Mesodermal cell (in vitro differentiated cells): ENCODE measurements at regions not wholly inside any gene's neighbourhood (a gene's known extent, or its start where the extent isn't known, plus 50 kb on each side); places are given as distances from the start of the nearest gene placed in this dataset.

ENCODE experiments used
- H3K27ac ChIP-seq: 2 replicates; pipeline ENCODE4 v1.7.0; 2013; ENCODE audit warnings: mild to moderate bottlenecking, low read depth, low read length, moderate library complexity; ENCODE audit not compliant: severe bottlenecking
- H3K36me3 ChIP-seq: 2 replicates; pipeline ENCODE4 v1.7.1; 2013; ENCODE audit warnings: mild to moderate bottlenecking, low read length, moderate library complexity; ENCODE audit not compliant: control insufficient read depth, insufficient read depth
- H3K4me1 ChIP-seq: one replicate; pipeline ENCODE4 v1.7.1; 2013; ENCODE audit warnings: mild to moderate bottlenecking, low read length; ENCODE audit not compliant: insufficient read depth, control insufficient read depth, poor library complexity, severe bottlenecking
- H3K4me3 ChIP-seq: 2 replicates; pipeline ENCODE4 v1.7.0; 2013; ENCODE audit warnings: low read length, control low read depth, mild to moderate bottlenecking; ENCODE audit not compliant: insufficient read depth, poor library complexity, severe bottlenecking; ENCODE audit errors: extremely low read depth
- H3K9me3 ChIP-seq: 2 replicates; pipeline ENCODE4 v1.7.1; 2013; ENCODE audit warnings: mild to moderate bottlenecking, low read length, moderate library complexity; ENCODE audit not compliant: control insufficient read depth
- WGBS, 2 experiments: methylation state at CpG; one replicate each; pipeline ENCODE4 v1.1.5; 2013; ENCODE audit warnings: missing lambda C conversion rate in 2 of 2; ENCODE audit not compliant: insufficient coverage in 2 of 2; 5-methylcytosine and 5-hydroxymethylcytosine counted together

DNA sequence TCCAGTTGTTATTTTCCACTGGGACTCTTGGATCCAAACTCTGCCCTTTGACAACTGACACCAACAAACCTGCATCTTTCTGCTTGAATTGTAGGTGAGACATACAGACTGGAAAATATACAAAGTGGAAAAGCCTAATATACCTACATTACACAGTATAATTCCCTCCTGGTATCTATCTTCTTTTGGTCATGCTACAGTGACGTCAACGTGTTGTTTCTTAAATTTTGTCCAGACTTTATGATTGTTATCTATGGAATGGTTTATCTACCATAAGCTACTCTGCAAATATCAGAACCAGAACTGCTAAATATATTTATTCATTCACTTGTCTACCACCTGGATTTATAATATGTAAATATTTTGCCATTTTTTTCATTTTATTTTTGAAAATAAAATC is 264.3 kb upstream of the ZPLD1 start:
- no CpG with 5 or more reads among the region's 2 CpGs for WGBS, 2 experiments
- Histone ChIP-seq H3K36me3 (no peaks in the 10 kb centered on the region), H3K4me1 (no peaks in the 10 kb centered on the region), H3K9me3 (no peaks in the 10 kb centered on the region), H3K27ac (no peak overlapping the region), H3K4me3 (no peak overlapping the region)

DNA sequence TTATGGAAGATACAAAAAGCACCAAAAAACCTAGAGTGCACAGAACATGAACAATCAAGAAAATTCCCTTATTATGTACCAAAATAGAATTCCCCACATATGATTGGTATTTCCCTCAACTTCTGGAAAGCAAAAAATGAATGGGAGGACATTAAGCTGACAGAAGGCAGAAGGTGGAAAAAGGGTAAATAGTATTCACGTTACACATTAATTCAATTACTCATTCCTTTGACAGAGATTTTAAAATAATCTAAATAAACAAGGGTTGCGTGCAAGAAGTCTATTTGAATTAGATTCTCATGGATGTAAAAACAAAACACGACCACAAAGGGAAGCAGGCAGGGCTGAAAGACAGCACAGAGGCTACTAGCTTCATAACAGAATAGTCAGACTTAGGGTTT is 260.5 kb upstream of the ZPLD1 start:
- 83 to 94% methylated on average over 1 to 2 of the region's 3 CpGs for WGBS, 2 experiments
- Histone ChIP-seq H3K36me3 (no peaks in the 10 kb centered on the region), H3K4me3 (no peak overlapping the region), H3K9me3 (no peaks in the 10 kb centered on the region), H3K27ac (no peak overlapping the region), H3K4me1 (no peaks in the 10 kb centered on the region)

- H3K9me3 ChIP-seq = no peaks in the 10 kb centered on the region
- no peaks in the 10 kb centered on the region for H3K36me3 ChIP-seq
- WGBS, 2 experiments = no CpG with 5 or more reads among the region's 1 CpG
- no peak overlapping the region for H3K27ac ChIP-seq
- H3K4me3 ChIP-seq = no peak overlapping the region
- H3K4me1 ChIP-seq = no peaks in the 10 kb centered on the region
Observed at GRCh38 chr3:102174832-102175374, 259.9 kb upstream of the ZPLD1 start.

GRCh38 chr3:102176333-102177050 is 258.3 kb upstream of the ZPLD1 start:
- H3K4me1 ChIP-seq = peaks cover 5% of the 10 kb centered on the region
- H3K36me3 ChIP-seq = no peaks in the 10 kb centered on the region
- no peak overlapping the region for H3K4me3 ChIP-seq
- no peaks in the 10 kb centered on the region for H3K9me3 ChIP-seq
- H3K27ac ChIP-seq = no peak overlapping the region
- WGBS, 2 experiments = no CpG with 5 or more reads among the region's 5 CpGs

GRCh38 chr3:102177075-102177755 is 257.6 kb upstream of the ZPLD1 start:
- Histone ChIP-seq H3K4me1 (peaks cover 5% of the 10 kb centered on the region), H3K36me3 (no peaks in the 10 kb centered on the region), H3K27ac (no peak overlapping the region), H3K9me3 (no peaks in the 10 kb centered on the region), H3K4me3 (no peak overlapping the region)
- WGBS, 2 experiments = 90 to 95% methylated on average over 5 to 6 of the region's 11 CpGs

- Histone ChIP-seq H3K4me3 (no peak overlapping the region), H3K9me3 (no peaks in the 10 kb centered on the region), H3K36me3 (no peaks in the 10 kb centered on the region), H3K4me1 (peaks cover 5% of the 10 kb centered on the region), H3K27ac (no peak overlapping the region)
Observed at GRCh38 chr3:102178817-102179216, 256.0 kb upstream of the ZPLD1 start.

DNA sequence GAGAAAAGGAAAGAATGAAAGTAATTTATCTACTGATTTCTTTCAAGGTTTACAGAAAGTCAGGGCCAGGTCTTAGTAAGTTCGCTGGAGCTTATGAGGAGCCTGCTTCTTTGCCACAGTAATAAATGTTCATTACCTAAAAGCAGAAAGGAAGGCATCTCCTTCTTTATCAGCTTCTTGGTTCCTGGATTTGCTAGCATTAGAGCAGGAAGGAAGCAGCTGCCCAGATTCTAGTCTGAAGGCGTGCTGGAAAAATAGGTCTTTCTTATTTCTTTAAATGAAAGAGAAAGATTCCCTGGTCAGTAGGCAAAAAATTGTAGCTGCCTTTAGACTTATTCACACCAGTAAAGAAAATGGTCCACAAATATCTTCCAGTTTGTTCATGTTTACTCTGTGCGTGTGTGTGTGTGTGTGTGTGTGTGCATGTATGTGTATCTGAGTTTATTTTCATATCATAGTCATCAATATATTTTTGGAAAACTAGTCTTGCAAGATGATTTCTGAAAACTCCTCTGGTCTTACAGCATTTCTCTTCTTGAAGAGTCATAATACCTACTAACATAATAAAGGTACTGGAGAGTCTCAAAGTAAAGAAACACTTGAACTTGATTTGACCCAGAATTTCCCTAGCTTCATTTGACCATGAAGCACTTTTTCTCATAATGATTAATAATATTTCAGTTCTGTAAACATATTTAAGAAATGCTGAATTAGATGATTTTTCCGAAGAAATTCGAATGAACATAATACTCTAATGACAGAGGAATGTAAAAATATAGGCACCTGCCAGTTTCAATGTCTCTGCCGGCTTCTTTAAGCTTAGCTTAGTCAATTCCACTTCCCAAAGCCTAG is 255.3 kb upstream of the ZPLD1 start:
- Histone ChIP-seq H3K36me3 (no peaks in the 10 kb centered on the region), H3K4me3 (no peak overlapping the region), H3K4me1 (peaks cover 5% of the 10 kb centered on the region), H3K9me3 (no peaks in the 10 kb centered on the region), H3K27ac (peak overlapping the region; percentile 56)
- WGBS, 2 experiments = no CpG with 5 or more reads among the region's 6 CpGs

GRCh38 chr3:102180280-102180931 is 254.4 kb upstream of the ZPLD1 start:
- H3K4me3 ChIP-seq = no peak overlapping the region
- WGBS, 2 experiments = 81 to 100% methylated on average over 3 to 5 of the region's 7 CpGs

GRCh38 chr3:102181175-102181920 is 253.5 kb upstream of the ZPLD1 start:
- H3K4me3 ChIP-seq = no peak overlapping the region
- no peaks in the 10 kb centered on the region for H3K9me3 ChIP-seq
- WGBS, 2 experiments = 88 to 96% methylated on average over 3 of the region's 4 CpGs
- H3K36me3 ChIP-seq = no peaks in the 10 kb centered on the region
- no peak overlapping the region for H3K27ac ChIP-seq
- peaks cover 5% of the 10 kb centered on the region for H3K4me1 ChIP-seq

More at GRCh38 chr3:102180280-102180931, 254.4 kb upstream of the ZPLD1 start:
- Histone ChIP-seq H3K36me3 (no peaks in the 10 kb centered on the region), H3K9me3 (no peaks in the 10 kb centered on the region), H3K27ac (peak overlapping the region; percentile 31), H3K4me1 (peaks cover 5% of the 10 kb centered on the region)

DNA sequence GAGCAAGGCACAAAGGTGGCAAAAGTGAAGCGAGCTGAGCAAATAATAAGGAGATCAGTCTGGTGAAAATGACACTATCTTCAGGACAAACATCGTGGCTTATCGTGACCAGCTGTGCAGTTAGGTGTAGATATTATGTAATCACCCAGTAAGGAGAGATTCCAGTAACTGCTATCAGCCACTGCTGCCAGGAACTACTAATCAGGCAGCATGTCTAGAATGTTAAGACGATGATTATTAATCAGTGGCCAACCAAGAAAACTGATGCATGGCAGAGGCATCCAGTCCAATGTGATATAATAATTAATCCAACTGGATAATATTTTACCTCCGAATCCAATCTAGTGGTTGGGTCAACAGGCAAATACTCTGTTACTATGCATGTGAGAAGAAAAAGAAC is 252.7 kb upstream of the ZPLD1 start:
- H3K36me3 ChIP-seq = no peaks in the 10 kb centered on the region
- H3K4me1 ChIP-seq = peaks cover 5% of the 10 kb centered on the region
- WGBS, 2 experiments = 88 to 89% methylated on average over 3 of the region's 5 CpGs
- no peak overlapping the region for H3K27ac ChIP-seq
- H3K4me3 ChIP-seq = no peak overlapping the region
- peaks cover 4% of the 10 kb centered on the region for H3K9me3 ChIP-seq
